H1 (cell line): ENCODE measurements at regions not wholly inside any gene's neighbourhood (a gene's known extent, or its start where the extent isn't known, plus 50 kb on each side); places are given as distances from the start of the nearest gene placed in this dataset.

Experiments used
- CTCF ChIA-PET: fragments of 300-600 bp; sonication (Branson Sonifier 250); formaldehyde crosslinking; loops from one replicate; lab custom pipeline; 2021; ENCODE audit not compliant: partially characterized antibody; lab: Charles Lee
- POLR2A ChIA-PET: fragments of 300-600 bp; sonication (Branson Sonifier 250); formaldehyde crosslinking; loops from one replicate; lab custom pipeline; 2021; ENCODE audit warnings: inconsistent platforms; ENCODE audit not compliant: partially characterized antibody; lab: Charles Lee
- DNase-seq, 2 experiments: peaks; one replicate each; pipeline versions ENCODE4 v3.0.0 to v3.0.0-alpha.2; 2010 to 2022; ENCODE audit warnings: low spot score in 2 of 2, low read depth in 1 of 2, mixed read lengths in 1 of 2
- FAIRE-seq: peaks from 2 replicates; lab custom pipeline; 2011; peaks lifted over from hg19 to GRCh38; lab: Jason Lieb, UNC
- H2AFZ ChIP-seq: 2 replicates; pipeline ENCODE4 v1.8.1; 2012; ENCODE audit warnings: low read length, inconsistent platforms
- H2AK5ac ChIP-seq: 2 replicates; pipeline ENCODE4 v1.6.1; 2013; ENCODE audit warnings: low read depth, low read length
- H2BK120ac ChIP-seq: replicated peaks from 2 replicates; pipeline ENCODE3; 2013; ENCODE audit warnings: low read depth, low read length, inconsistent platforms
- H2BK12ac ChIP-seq: 2 replicates; pipeline ENCODE4 v1.6.1; 2013; ENCODE audit warnings: low read depth, low read length
- H2BK15ac ChIP-seq: 2 replicates; pipeline ENCODE4 v1.6.1; 2013; ENCODE audit warnings: low read length
- H2BK20ac ChIP-seq: 2 replicates; pipeline ENCODE4 v1.6.1; 2013; ENCODE audit warnings: low read length
- H2BK5ac ChIP-seq: 2 replicates; pipeline ENCODE4 v1.6.1; 2013; ENCODE audit warnings: low read depth, low read length
- H3K14ac ChIP-seq: 2 replicates; pipeline ENCODE4 v1.6.1; 2013; ENCODE audit warnings: inconsistent platforms; ENCODE audit not compliant: insufficient read length
- H3K18ac ChIP-seq: 2 replicates; pipeline ENCODE4 v1.6.1; 2013; ENCODE audit warnings: low read length; ENCODE audit errors: extremely low read depth
- H3K23ac ChIP-seq: 2 replicates; pipeline ENCODE4 v1.6.1; 2013; ENCODE audit warnings: inconsistent platforms; ENCODE audit not compliant: insufficient read length
- H3K23me2 ChIP-seq: 2 replicates; pipeline ENCODE4 v1.6.1; 2013; ENCODE audit warnings: low read depth, low read length
- H3K27ac ChIP-seq: 2 replicates; pipeline ENCODE4 v1.6.1; 2011; ENCODE audit warnings: low read depth, low read length, inconsistent platforms
- H3K27me3 ChIP-seq, 4 experiments: replicated peaks in 1 of 4; 1 replicate in 1 of 4; 2 replicates in 3 of 4; pipeline versions ENCODE4 v1.6.1 to v1.8.1; 2011 to 2013; ENCODE audit warnings: low read length in 3 of 4, mild to moderate bottlenecking in 3 of 4, inconsistent platforms in 2 of 4, mixed read lengths in 2 of 4, moderate library complexity in 1 of 4; ENCODE audit not compliant: control insufficient read depth in 3 of 4, insufficient read depth in 3 of 4; ENCODE audit errors: extremely low read depth in 1 of 4
- H3K36me3 ChIP-seq, 4 experiments: 2 replicates each; pipeline versions ENCODE4 v1.6.1 to v1.8.1; 2011 to 2013; ENCODE audit warnings: mild to moderate bottlenecking in 4 of 4, low read length in 3 of 4, moderate library complexity in 2 of 4, control low read depth in 1 of 4, inconsistent platforms in 1 of 4; ENCODE audit not compliant: insufficient read depth in 4 of 4, control insufficient read depth in 2 of 4
- H3K4ac ChIP-seq: replicated peaks from 2 replicates; pipeline ENCODE3; 2013; ENCODE audit warnings: low read length, low read depth, mixed read lengths, inconsistent platforms; ENCODE audit not compliant: insufficient read length
- H3K4me1 ChIP-seq, 4 experiments: replicated peaks in 1 of 4; 1 replicate in 1 of 4; 2 replicates in 3 of 4; pipeline versions ENCODE4 v1.6.1 to v1.8.1; 2011 to 2013; ENCODE audit warnings: low read length in 3 of 4, inconsistent platforms in 2 of 4, mixed read lengths in 1 of 4; ENCODE audit not compliant: insufficient read depth in 4 of 4, control insufficient read depth in 3 of 4
- H3K4me2 ChIP-seq, 2 experiments: 2 replicates each; pipeline versions ENCODE4 v1.6.1 to v1.8.1; 2011 to 2013; ENCODE audit warnings: low read depth in 2 of 2, low read length in 2 of 2, control low read depth in 1 of 2, inconsistent platforms in 1 of 2, mild to moderate bottlenecking in 1 of 2; ENCODE audit not compliant: insufficient read depth in 1 of 2
- H3K4me3 ChIP-seq, 4 experiments: fragments of 200-600, 300-600 bp in 1 of 4; sonication (generic), shearing (Covaris generic), sonication (Bioruptor Twin) in 1 of 4; 2 replicates each; pipeline versions ENCODE4 v1.5.1 to v1.8.1; 2011 to 2016; ENCODE audit warnings: low read length in 4 of 4, low read depth in 3 of 4, control low read depth in 2 of 4, inconsistent platforms in 2 of 4, mild to moderate bottlenecking in 2 of 4, mixed read lengths in 1 of 4, moderate library complexity in 1 of 4; ENCODE audit not compliant: insufficient read depth in 2 of 4; ENCODE audit errors: extremely low read depth in 1 of 4
- H3K56ac ChIP-seq: replicated peaks from 2 replicates; pipeline ENCODE3; 2013; ENCODE audit warnings: low read depth, mild to moderate bottlenecking, mixed read lengths, low read length, inconsistent platforms; ENCODE audit not compliant: insufficient read length
- H3K79me1 ChIP-seq: 2 replicates; pipeline ENCODE4 v1.6.1; 2013; ENCODE audit warnings: low read depth, low read length, control low read depth
- H3K79me2 ChIP-seq, 2 experiments: 2 replicates each; pipeline versions ENCODE4 v1.6.1 to v1.8.1; 2012 to 2013; ENCODE audit warnings: low read length in 2 of 2, mild to moderate bottlenecking in 2 of 2, inconsistent platforms in 1 of 2; ENCODE audit not compliant: insufficient read depth in 2 of 2, control insufficient read depth in 1 of 2
- H3K9ac ChIP-seq, 4 experiments: replicated peaks in 1 of 4; 1 replicate in 1 of 4; 2 replicates in 3 of 4; pipeline versions ENCODE4 v1.6.1 to v1.8.1; 2011 to 2013; ENCODE audit warnings: low read depth in 3 of 4, low read length in 3 of 4, control low read depth in 2 of 4, mild to moderate bottlenecking in 2 of 4, moderate library complexity in 2 of 4, inconsistent platforms in 1 of 4; ENCODE audit errors: extremely low read depth in 1 of 4
- H3K9me3 ChIP-seq, 2 experiments: 2 replicates each; pipeline versions ENCODE4 v1.6.1 to v1.8.1; 2012 to 2013; ENCODE audit warnings: mild to moderate bottlenecking in 2 of 2, moderate library complexity in 2 of 2, control low read depth in 1 of 2, inconsistent platforms in 1 of 2, low read depth in 1 of 2, low read length in 1 of 2, mixed read lengths in 1 of 2; ENCODE audit not compliant: insufficient read depth in 2 of 2
- H4K20me1 ChIP-seq, 2 experiments: replicated peaks in 1 of 2; 2 replicates each; pipeline versions ENCODE3 to v1.8.1; 2011 to 2013; ENCODE audit warnings: inconsistent platforms in 2 of 2, low read length in 2 of 2, mild to moderate bottlenecking in 1 of 2; ENCODE audit not compliant: insufficient read depth in 2 of 2, control insufficient read depth in 1 of 2
- H4K5ac ChIP-seq: 2 replicates; pipeline ENCODE4 v1.6.1; 2013; ENCODE audit warnings: low read length, low read depth, mixed read lengths, inconsistent platforms; ENCODE audit not compliant: insufficient read length
- H4K8ac ChIP-seq: 2 replicates; pipeline ENCODE4 v1.8.0; 2013; ENCODE audit warnings: mild to moderate bottlenecking, moderate library complexity, low read length, inconsistent platforms; ENCODE audit not compliant: insufficient read depth; ENCODE audit errors: extremely low read depth
- H4K91ac ChIP-seq: replicated peaks from 2 replicates; pipeline ENCODE3; 2013; ENCODE audit warnings: low read length, mixed read lengths, inconsistent platforms; ENCODE audit not compliant: insufficient read length
- MAFK ChIP-seq: IDR thresholded peaks from 2 replicates; pipeline ENCODE4 v1.6.1; 2012; ENCODE audit warnings: low read depth, mild to moderate bottlenecking, improper control_type of control experiment, low read length
- NRF1 ChIP-seq: IDR thresholded peaks from 2 replicates; pipeline ENCODE4 v1.6.1; 2011; ENCODE audit warnings: mild to moderate bottlenecking, low read depth, low read length, improper control_type of control experiment
- SP1 ChIP-seq: IDR thresholded peaks from 2 replicates; pipeline ENCODE4 v1.6.1; 2011; ENCODE audit warnings: low read depth, low read length
- TAF1 ChIP-seq: IDR thresholded peaks from 2 replicates; pipeline ENCODE4 v1.6.1; 2011; ENCODE audit warnings: mild to moderate bottlenecking, low read depth, low read length
- TCF12 ChIP-seq: IDR thresholded peaks from 2 replicates; pipeline ENCODE4 v1.6.1; 2011; ENCODE audit warnings: low read depth, mild to moderate bottlenecking, low read length
- WGBS, 2 experiments: shearing (Covaris generic) in 1 of 2; methylation state at CpG; one replicate each; pipeline versions ENCODE4 v1.1.6 to v1.1.7; 2013 to 2015; ENCODE audit warnings: low lambda C conversion rate in 2 of 2, mixed read lengths in 2 of 2, inconsistent platforms in 1 of 2, low coverage in 1 of 2, missing lambda C conversion rate in 1 of 2; ENCODE audit not compliant: insufficient replicate concordance in 2 of 2, insufficient coverage in 1 of 2, insufficient read length in 1 of 2; ENCODE audit errors: extremely low coverage in 1 of 2, missing lambda C conversion rate in 1 of 2; 5-methylcytosine and 5-hydroxymethylcytosine counted together

DNA sequence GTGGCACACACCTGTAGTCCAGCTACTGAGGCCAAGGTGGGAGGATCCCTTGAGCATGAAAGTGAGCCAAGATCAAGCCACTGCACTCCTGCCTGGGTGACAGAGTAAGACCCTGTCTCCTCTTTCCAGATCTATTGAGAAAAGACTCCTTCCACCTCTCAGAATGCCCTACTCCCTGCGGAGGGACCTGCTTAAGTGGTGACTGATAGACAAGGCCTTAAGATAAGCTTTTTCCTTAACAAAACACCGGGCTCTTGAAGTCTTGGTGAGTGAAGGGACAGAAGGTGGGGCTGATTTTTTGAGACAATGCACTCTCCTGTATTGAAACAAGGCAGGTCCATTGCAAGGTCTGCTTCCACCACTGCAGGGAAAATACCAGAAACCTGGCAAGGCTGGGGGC lies 338.4 kb upstream of the FRG2C start:
- no peak for FAIRE-seq

More for the DNA sequence above, 338.4 kb upstream of the FRG2C start:
- Histone ChIP-seq H4K91ac (no peak overlapping the region), H4K5ac (no peak overlapping the region), H3K9ac (no peak overlapping the region), H2BK120ac (no peak overlapping the region), H4K20me1 (no peaks in the 10 kb centered on the region), H4K8ac (no peak overlapping the region), H3K56ac (no peak overlapping the region), H3K23ac (no peak overlapping the region), H3K14ac (no peak overlapping the region), H2BK20ac (no peak overlapping the region), H3K79me1 (no peaks in the 10 kb centered on the region), H2BK12ac (no peak overlapping the region), H2BK15ac (no peak overlapping the region), H3K4me2 (no peak overlapping the region), H3K27ac (no peak overlapping the region), H2AFZ (no peak overlapping the region), H2AK5ac (no peak overlapping the region), H3K36me3 (no peaks in the 10 kb centered on the region), H3K18ac (no peak overlapping the region), H3K9me3 (no peaks in the 10 kb centered on the region), H2BK5ac (no peak overlapping the region), H3K4ac (no peak overlapping the region), H3K4me3 (no peak overlapping the region), H3K27me3 (no peaks in the 10 kb centered on the region), H3K4me1 (no peaks in the 10 kb centered on the region; a peak in 1 of 7 replicates), H3K79me2 (no peaks in the 10 kb centered on the region), H3K23me2 (no peaks in the 10 kb centered on the region)
- TF ChIP-seq NRF1, result no peak
- no peak for TF ChIP-seq TAF1
- TF ChIP-seq SP1, result no peak
- TF ChIP-seq TCF12, result no peak
- no peak for TF ChIP-seq MAFK
- ChIA-PET POLR2A (no interaction called here), CTCF (interaction anchor here (1.0 to 3.7 kb wide), 5 partner anchors 17 to 318 kb away, joined by 3 to 24 read pairs (median 4); no protein-coding TSS in a partner anchor)
- no peak for DNase-seq
- WGBS, 2 experiments, result 89% methylated on average over 2 of the region's 2 CpGs; no CpG with 5 or more reads in 1 of the 2 experiments
